HUES6 (cell line): ENCODE measurements at regions not wholly inside any gene's neighbourhood (a gene's known extent, or its start where the extent isn't known, plus 50 kb on each side); places are given as distances from the start of the nearest gene placed in this dataset.

ENCODE experiments used
- H3K27ac ChIP-seq: 2 replicates; pipeline ENCODE4 v1.7.0; 2013; ENCODE audit warnings: low read depth, mild to moderate bottlenecking, low read length, inconsistent platforms
- H3K27me3 ChIP-seq: 2 replicates; pipeline ENCODE4 v1.6.1; 2013; ENCODE audit warnings: low read length; ENCODE audit not compliant: control insufficient read depth, insufficient read depth
- H3K36me3 ChIP-seq: 2 replicates; pipeline ENCODE4 v1.6.1; 2013; ENCODE audit warnings: low read length; ENCODE audit not compliant: control insufficient read depth, insufficient read depth
- H3K4me1 ChIP-seq: 2 replicates; pipeline ENCODE4 v1.6.1; 2013; ENCODE audit warnings: low read length; ENCODE audit not compliant: control insufficient read depth, insufficient read depth
- H3K4me3 ChIP-seq: 2 replicates; pipeline ENCODE4 v1.5.1; 2013; ENCODE audit warnings: low read depth, low read length
- H3K9ac ChIP-seq: one replicate; pipeline ENCODE4 v1.6.1; 2013; ENCODE audit warnings: mild to moderate bottlenecking, low read length
- H3K9me3 ChIP-seq: 2 replicates; pipeline ENCODE4 v1.6.1; 2013; ENCODE audit warnings: low read depth, low read length; ENCODE audit not compliant: control insufficient read depth, insufficient read depth

DNA sequence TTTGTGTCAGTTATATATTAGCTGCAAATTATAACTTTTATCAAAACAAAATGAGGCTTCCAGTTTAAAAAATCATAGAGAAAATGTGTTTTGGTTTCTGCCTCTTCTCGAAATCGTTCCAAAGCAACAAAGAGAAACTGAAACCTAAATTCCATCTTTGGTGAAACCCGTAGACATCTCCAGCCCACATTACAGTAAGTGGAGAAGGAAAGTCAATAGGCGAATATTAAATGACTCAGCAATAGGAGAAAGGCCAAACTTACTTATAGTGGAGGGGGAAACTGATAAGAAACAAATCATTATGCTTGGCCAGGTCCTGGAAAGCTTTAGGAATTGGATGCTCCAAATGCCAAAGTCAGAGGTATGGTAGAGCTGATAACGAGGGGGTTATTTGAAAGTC, 103.0 kb upstream of the SHISA6 start:
- Histone ChIP-seq H3K9me3 (no peaks in the 10 kb centered on the region), H3K4me1 (no peaks in the 10 kb centered on the region), H3K4me3 (no peak overlapping the region), H3K9ac (no peak overlapping the region), H3K27me3 (no peaks in the 10 kb centered on the region), H3K36me3 (no peaks in the 10 kb centered on the region), H3K27ac (no peak overlapping the region)

DNA sequence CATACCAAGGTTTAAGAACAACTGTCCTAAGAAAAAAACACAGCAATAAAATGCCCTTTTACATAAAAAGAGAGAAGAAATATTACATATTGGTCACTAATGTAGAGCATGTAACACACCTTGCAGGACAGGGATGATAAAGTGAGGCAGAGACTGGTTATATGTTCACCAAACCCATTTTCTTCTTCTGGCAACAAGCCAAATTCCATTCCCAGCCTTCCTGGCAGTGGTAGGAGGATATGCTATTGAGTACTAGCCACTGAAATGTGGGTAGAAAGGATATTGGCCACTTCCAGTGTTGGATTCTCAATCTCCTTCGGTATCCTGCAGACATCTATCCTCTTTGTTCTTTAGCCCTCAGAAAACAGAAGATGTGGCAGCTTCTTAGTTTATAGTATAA, 105.2 kb upstream of the SHISA6 start:
- H3K27me3 ChIP-seq: no peaks in the 10 kb centered on the region
- no peak overlapping the region for H3K9ac ChIP-seq
- H3K9me3 ChIP-seq: no peaks in the 10 kb centered on the region
- no peak overlapping the region for H3K27ac ChIP-seq
- H3K4me3 ChIP-seq: no peak overlapping the region
- no peaks in the 10 kb centered on the region for H3K4me1 ChIP-seq
- no peaks in the 10 kb centered on the region for H3K36me3 ChIP-seq

DNA sequence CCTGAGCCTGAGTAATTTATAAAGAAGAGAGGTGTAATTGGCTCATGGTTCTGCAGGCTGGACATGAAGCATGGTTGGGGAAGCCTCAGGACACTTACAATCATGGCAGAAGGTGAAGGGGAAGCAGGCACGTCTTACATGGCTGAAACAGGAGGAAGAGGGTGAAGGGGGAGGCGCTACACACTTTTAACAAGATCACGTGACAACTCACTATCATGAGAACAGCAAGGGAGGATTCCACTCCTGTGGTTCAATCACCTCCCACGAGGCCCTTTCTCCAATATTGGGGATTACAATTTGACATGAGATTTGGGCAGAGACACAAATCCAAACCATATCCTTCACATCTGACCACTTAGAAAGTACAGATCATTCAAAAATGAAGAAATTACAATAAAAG, 110.6 kb upstream of the SHISA6 start:
- H3K4me3 ChIP-seq: no peak overlapping the region
- H3K9me3 ChIP-seq: no peaks in the 10 kb centered on the region
- no peaks in the 10 kb centered on the region for H3K36me3 ChIP-seq
- no peak overlapping the region for H3K27ac ChIP-seq
- H3K9ac ChIP-seq: no peak overlapping the region
- no peaks in the 10 kb centered on the region for H3K4me1 ChIP-seq
- H3K27me3 ChIP-seq: no peaks in the 10 kb centered on the region

GRCh38 chr17:11122908-11123307, 118.1 kb upstream of the SHISA6 start:
- no peaks in the 10 kb centered on the region for H3K36me3 ChIP-seq
- no peak overlapping the region for H3K27ac ChIP-seq
- no peaks in the 10 kb centered on the region for H3K9me3 ChIP-seq
- no peaks in the 10 kb centered on the region for H3K4me1 ChIP-seq
- no peaks in the 10 kb centered on the region for H3K27me3 ChIP-seq
- H3K9ac ChIP-seq: no peak overlapping the region
- H3K4me3 ChIP-seq: no peak overlapping the region

DNA sequence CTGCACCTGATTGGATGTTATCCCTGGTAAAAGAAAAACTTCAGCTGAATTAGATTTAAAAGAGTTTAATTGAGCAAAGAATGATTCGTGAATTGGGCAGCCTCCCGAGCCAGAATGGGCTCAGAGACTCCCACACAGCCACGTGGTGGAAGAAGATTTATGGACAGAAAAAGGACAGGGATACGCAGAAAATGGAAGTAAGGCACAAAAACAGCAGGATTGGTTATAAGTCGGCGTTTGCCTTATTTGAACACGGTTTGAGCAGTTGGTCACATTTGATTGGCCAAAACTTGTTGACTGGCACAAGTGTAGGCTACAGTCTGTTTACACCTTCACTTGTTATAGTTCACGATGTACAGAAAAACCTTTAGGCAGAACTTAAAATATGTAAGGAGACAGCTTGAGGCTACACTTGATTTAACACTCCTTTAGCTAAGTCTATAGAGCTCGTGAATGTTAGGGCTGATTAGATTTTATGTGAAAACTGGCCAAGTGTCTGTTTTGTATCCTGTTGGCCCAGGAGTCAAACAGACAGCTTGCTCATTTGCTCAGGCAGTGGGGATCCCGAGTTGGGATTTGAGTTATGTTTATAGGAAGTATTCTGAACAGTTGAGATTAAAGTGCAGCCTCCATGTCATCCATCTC, 119.5 kb upstream of the SHISA6 start:
- Histone ChIP-seq H3K27me3 (no peaks in the 10 kb centered on the region), H3K4me1 (no peaks in the 10 kb centered on the region), H3K9me3 (no peaks in the 10 kb centered on the region), H3K27ac (no peak overlapping the region), H3K9ac (no peak overlapping the region), H3K36me3 (no peaks in the 10 kb centered on the region), H3K4me3 (no peak overlapping the region)

GRCh38 chr17:11109106-11109505, 131.9 kb upstream of the SHISA6 start:
- H3K4me1 ChIP-seq: no peaks in the 10 kb centered on the region
- no peak overlapping the region for H3K27ac ChIP-seq
- H3K27me3 ChIP-seq: no peaks in the 10 kb centered on the region
- no peaks in the 10 kb centered on the region for H3K9me3 ChIP-seq
- H3K36me3 ChIP-seq: no peaks in the 10 kb centered on the region
- no peak overlapping the region for H3K9ac ChIP-seq
- H3K4me3 ChIP-seq: no peak overlapping the region

GRCh38 chr17:11105141-11105540, 135.9 kb upstream of the SHISA6 start:
- no peaks in the 10 kb centered on the region for H3K4me1 ChIP-seq
- no peaks in the 10 kb centered on the region for H3K27me3 ChIP-seq
- no peak overlapping the region for H3K4me3 ChIP-seq
- no peak overlapping the region for H3K9ac ChIP-seq
- no peak overlapping the region for H3K27ac ChIP-seq
- no peaks in the 10 kb centered on the region for H3K9me3 ChIP-seq
- H3K36me3 ChIP-seq: no peaks in the 10 kb centered on the region

- Histone ChIP-seq H3K36me3 (no peaks in the 10 kb centered on the region), H3K4me1 (peaks cover 8% of the 10 kb centered on the region), H3K9me3 (no peaks in the 10 kb centered on the region), H3K4me3 (no peak overlapping the region), H3K9ac (no peak overlapping the region), H3K27me3 (no peaks in the 10 kb centered on the region), H3K27ac (no peak overlapping the region)
These were observed 143.9 kb upstream of the SHISA6 start for GRCh38 chr17:11097121-11097520.

DNA sequence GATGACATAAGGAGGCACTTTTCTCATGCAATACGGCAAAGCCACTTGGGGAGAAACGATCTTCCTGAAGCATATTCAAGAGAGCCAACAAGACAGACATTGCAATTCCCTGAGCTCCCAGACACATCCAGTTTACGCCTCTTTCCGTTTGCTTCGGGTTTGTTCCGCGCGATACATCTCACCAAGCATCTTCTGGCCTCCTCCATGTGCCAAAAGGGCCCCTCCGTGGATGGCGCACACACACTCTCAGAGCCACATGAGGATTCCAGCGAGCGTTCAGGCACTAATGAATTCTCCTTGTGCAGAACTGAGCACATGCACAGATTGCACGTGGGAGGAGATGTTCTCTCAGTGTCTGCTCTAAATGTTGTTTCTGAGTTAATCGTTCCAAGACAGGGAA, 146.7 kb upstream of the SHISA6 start:
- Histone ChIP-seq H3K27ac (no peak overlapping the region), H3K4me3 (no peak overlapping the region), H3K9me3 (no peaks in the 10 kb centered on the region), H3K36me3 (no peaks in the 10 kb centered on the region), H3K4me1 (peaks cover 8% of the 10 kb centered on the region), H3K27me3 (no peaks in the 10 kb centered on the region), H3K9ac (no peak overlapping the region)

DNA sequence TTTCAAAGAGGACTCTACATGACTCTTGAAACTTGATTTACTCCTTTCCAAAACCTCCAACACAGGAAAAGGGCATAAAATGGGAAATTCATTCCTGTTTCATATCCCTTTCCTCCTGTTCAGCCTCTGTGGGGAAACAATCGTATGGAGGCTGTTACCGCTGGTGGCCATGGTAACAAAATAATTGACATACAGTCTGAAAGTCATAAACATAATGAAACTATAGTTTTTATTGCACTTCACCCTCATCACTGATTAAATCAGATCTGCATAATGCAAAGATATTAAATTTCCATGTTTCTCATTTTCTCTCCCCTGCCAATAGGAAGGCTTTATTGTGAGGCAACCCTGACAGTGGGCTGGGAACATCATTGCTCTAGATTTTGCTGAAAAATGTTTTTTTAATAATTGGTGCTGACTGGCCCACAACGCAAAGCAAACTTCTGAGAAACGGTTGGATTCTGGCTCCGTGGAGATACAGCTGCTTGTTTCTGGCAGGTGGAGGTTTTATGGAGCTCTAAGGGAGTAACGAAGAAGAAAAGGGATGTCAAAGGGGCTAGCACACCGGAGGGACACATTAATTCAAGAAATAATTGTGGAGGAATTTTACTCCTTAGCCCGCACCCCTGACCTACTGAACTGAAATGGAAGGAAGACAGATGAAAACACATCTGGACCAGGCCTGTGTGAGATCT, 154.2 kb upstream of the SHISA6 start:
- Histone ChIP-seq H3K9ac (no peak overlapping the region), H3K9me3 (no peaks in the 10 kb centered on the region), H3K4me1 (peaks cover 16% of the 10 kb centered on the region), H3K27me3 (no peaks in the 10 kb centered on the region), H3K36me3 (no peaks in the 10 kb centered on the region), H3K4me3 (no peak overlapping the region), H3K27ac (no peak overlapping the region)

DNA sequence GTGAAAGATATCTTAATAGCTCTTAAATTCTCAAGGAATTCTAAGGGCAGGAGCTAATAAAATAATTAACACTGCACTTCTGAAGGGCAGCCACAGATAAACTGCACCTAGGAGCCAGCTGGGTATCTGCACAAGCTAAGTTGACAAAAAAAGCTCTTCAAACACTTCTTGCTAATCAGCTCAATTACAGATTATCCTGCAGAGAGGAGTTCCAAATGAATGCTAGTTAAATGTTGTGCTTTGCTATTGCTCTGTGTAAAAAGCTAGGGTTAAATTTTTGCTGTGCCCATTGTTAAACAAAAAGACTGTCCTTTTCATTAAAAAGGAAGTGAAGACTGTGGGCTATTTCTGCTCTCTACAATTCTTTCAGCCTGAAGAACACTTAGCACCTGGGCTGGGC, 158.5 kb upstream of the SHISA6 start:
- Histone ChIP-seq H3K9me3 (no peaks in the 10 kb centered on the region), H3K27me3 (no peaks in the 10 kb centered on the region), H3K4me1 (peaks cover 21% of the 10 kb centered on the region), H3K27ac (no peak overlapping the region), H3K4me3 (no peak overlapping the region; the same call in 1 of the 2 replicates), H3K9ac (no peak overlapping the region), H3K36me3 (no peaks in the 10 kb centered on the region)
